ENCODE measurements at regions not wholly inside any gene's neighbourhood (a gene's known extent, or its start where the extent isn't known, plus 50 kb on each side); places are given as distances from the start of the nearest gene placed in this dataset.
"Not testable (repeated sequence)": the region's sequence is repeated elsewhere in the genome, so short reads cannot be mapped to it uniquely, and the experiment has no call there.

GRCh38 chr6:135115834-135116233, 61.2 kb upstream of the HBS1L start:
- 90 to 92% (median 91%) methylated on average over 5 of the region's 5 CpGs for WGBS, 4 donors
- H3K27ac ChIP-seq: no peak overlapping the region

DNA sequence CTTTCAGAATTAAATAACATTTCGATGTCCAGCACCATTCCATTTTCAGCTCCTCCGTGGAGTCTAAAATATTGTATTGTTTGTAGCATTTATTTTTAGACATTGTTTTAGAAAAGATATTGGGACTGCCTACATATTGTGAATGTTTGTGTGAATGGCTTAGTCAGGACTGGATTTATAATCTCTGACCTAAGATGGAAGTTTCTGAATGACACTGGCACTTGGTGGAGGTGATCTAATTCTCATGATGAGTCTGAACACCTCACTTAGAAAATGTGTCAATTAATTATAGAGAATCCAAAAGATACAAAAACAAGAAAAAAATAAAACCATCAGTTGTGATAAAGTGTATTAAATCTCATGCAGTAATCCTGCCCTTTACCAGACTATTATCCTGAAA, 60.8 kb upstream of the HBS1L start:
- Histone ChIP-seq H3K4me1 (peaks cover 0 to 10% (median 0%) of the 10 kb centered on the region in 12 donors), H3K27ac (no peak overlapping the region), H3K36me3 (no peaks in the 10 kb centered on the region), H3K4me3 (no peak overlapping the region), H3K9me3 (peaks cover 0 to 3% (median 0%) of the 10 kb centered on the region in 12 donors), H3K27me3 (peaks cover 0 to 4% (median 0%) of the 10 kb centered on the region in 9 donors)
- ATAC-seq: no peak
- DNase-seq: no peak
- intact Hi-C loops (cut with DNase I): no loop called here
- 83 to 92% (median 84%) methylated on average over 2 of the region's 2 CpGs for WGBS, 4 donors
- TF ChIP-seq, protein P1, sequence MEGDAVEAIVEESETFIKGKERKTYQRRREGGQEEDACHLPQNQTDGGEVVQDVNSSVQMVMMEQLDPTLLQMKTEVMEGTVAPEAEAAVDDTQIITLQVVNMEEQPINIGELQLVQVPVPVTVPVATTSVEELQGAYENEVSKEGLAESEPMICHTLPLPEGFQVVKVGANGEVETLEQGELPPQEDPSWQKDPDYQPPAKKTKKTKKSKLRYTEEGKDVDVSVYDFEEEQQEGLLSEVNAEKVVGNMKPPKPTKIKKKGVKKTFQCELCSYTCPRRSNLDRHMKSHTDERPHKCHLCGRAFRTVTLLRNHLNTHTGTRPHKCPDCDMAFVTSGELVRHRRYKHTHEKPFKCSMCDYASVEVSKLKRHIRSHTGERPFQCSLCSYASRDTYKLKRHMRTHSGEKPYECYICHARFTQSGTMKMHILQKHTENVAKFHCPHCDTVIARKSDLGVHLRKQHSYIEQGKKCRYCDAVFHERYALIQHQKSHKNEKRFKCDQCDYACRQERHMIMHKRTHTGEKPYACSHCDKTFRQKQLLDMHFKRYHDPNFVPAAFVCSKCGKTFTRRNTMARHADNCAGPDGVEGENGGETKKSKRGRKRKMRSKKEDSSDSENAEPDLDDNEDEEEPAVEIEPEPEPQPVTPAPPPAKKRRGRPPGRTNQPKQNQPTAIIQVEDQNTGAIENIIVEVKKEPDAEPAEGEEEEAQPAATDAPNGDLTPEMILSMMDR (IDR thresholded peaks at IDR 0.05): no peak
- no peak for TF ChIP-seq POLR2A (IDR thresholded peaks at IDR 0.05)

More at GRCh38 chr6:135115834-135116233, 61.2 kb upstream of the HBS1L start:
- DNase-seq (no peak), ATAC-seq (no peak)
- TF ChIP-seq, protein P1 (IDR thresholded peaks at IDR 0.05): no peak
- TF ChIP-seq POLR2A (IDR thresholded peaks at IDR 0.05): no peak
- H3K4me3 ChIP-seq: no peak overlapping the region
- intact Hi-C loops (cut with DNase I): no loop called here
- peaks cover 0 to 4% (median 0%) of the 10 kb centered on the region in 9 donors for H3K27me3 ChIP-seq
- peaks cover 0 to 10% (median 0%) of the 10 kb centered on the region in 12 donors for H3K4me1 ChIP-seq
- no peaks in the 10 kb centered on the region for H3K36me3 ChIP-seq
- H3K9me3 ChIP-seq: peaks cover 0 to 3% (median 0%) of the 10 kb centered on the region in 12 donors

DNA sequence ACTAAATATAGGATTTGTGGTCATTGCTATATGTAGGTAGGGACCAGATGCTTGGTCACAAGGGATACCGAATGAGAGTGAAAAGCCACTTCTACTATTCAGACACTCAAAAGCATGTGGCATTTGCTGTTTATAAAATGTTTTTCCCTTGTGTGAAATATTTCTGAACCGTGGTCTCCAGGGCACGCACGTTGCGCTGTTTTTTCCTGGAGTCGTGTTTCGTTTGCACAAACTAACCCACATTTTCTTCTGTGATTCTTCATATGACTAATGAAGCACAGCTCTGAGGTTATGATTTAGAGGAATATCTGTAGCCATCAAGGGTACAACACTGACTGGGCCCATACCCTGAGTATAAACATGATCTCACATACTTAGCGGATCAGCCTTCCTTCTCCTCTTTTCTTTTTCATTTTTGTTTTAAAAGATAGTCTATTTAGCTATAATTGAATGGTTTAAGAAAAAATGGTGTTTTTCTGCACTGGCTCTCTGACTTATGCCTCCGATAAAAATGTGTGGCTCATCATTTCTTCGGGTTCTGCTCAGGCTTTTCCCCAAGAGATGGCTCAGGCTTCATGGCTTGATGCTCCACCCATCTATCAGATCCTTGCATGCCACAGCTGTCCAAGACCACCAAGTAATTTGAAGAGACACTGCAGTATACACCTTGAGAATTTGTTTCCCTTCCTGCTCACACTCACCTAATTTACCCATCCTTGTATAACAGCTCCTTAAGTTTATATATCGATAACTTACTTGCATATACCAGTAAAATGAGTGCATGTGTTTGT, 59.9 kb upstream of the HBS1L start:
- Histone ChIP-seq H3K4me3 (no peak overlapping the region), H3K9me3 (peaks cover 0 to 3% (median 0%) of the 10 kb centered on the region in 12 donors), H3K36me3 (no peaks in the 10 kb centered on the region), H3K4me1 (peaks cover 0 to 10% (median 0%) of the 10 kb centered on the region in 12 donors), H3K27ac (no peak overlapping the region), H3K27me3 (peaks cover 0 to 6% (median 0%) of the 10 kb centered on the region in 9 donors)
- ATAC-seq (no peak), DNase-seq (no peak)
- WGBS, 4 donors: 89 to 92% (median 91%) methylated on average over 11 of the region's 11 CpGs
- TF ChIP-seq POLR2A (IDR thresholded peaks at IDR 0.05): no peak
- TF ChIP-seq, protein P1 (IDR thresholded peaks at IDR 0.05): no peak
- intact Hi-C loops (cut with DNase I): no loop called here

DNA sequence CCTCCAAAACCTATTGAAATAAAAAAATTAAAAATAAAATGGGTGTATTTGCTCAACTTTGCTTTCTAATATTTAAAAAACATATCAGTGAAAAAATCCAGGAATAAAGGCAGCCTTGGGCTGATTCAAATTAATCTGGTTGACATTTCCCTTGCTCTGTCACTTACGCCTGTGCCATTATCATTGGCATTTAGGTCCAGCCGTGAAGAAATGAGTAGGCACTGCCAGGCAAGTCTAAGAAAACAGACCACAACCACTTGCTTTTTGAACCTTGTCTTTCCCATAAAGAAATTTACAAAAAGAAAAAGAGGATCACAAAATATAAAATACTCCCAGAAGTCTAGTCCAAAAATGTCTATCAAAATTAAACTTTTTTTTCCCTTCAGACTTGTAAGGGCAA, 59.2 kb upstream of the HBS1L start:
- Histone ChIP-seq H3K9me3 (peaks cover 0 to 3% (median 0%) of the 10 kb centered on the region in 12 donors), H3K4me3 (no peak overlapping the region), H3K27ac (no peak overlapping the region), H3K36me3 (no peaks in the 10 kb centered on the region), H3K27me3 (peaks cover 0 to 6% (median 0%) of the 10 kb centered on the region in 9 donors), H3K4me1 (peaks cover 0 to 10% (median 0%) of the 10 kb centered on the region in 12 donors)
- ATAC-seq (no peak), DNase-seq (no peak)
- 84 to 86% (median 86%) methylated on average over 2 of the region's 2 CpGs for WGBS, 4 donors
- TF ChIP-seq, protein P1 (IDR thresholded peaks at IDR 0.05): no peak
- TF ChIP-seq POLR2A (IDR thresholded peaks at IDR 0.05): no peak
- intact Hi-C loops (cut with DNase I): no loop called here

GRCh38 chr6:135112951-135113350, 58.3 kb upstream of the HBS1L start:
- H3K4me3 ChIP-seq; DNase-seq; H3K36me3 ChIP-seq; intact Hi-C loops (cut with DNase I); H3K27ac ChIP-seq; H3K4me1 ChIP-seq; H3K9me3 ChIP-seq; ATAC-seq; H3K27me3 ChIP-seq: not testable (repeated sequence)
- WGBS, 4 donors: 82 to 95% (median 88%) methylated on average over 1 of the region's 1 CpG

DNA sequence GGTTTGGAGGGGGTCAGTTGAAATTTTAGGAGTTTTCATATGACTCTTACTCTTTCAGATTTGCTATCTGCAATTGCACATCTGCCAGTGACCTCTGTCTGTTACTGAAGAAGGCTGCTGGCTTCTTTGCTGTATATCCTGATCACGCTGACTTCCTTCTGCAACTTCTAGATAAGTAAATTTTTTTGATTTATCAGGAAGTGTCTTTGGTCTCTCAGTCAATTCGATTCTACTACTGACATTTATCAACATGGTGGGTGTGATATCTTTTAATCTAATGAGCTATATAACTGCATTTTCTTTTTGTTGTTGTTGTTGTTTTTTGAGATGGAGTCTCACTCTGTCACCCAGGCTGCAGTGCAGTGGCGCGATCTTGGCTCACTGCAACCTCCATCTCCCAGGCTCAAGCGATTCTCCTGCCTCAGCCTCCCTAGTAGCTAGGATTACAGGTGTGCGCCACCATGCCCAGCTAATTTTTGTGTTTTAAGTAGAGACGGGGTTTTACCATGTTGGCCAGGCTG, 55.7 kb upstream of the HBS1L start:
- not testable (repeated sequence) for H3K4me1 ChIP-seq
- 70 to 81% (median 73%) methylated on average over 7 of the region's 7 CpGs for WGBS, 4 donors

More for the DNA sequence above, 55.7 kb upstream of the HBS1L start:
- ATAC-seq; H3K27ac ChIP-seq; H3K9me3 ChIP-seq; intact Hi-C loops (cut with DNase I); DNase-seq; H3K27me3 ChIP-seq; H3K4me3 ChIP-seq; H3K36me3 ChIP-seq: not testable (repeated sequence)
